Gastroesophageal sphincter (tissue), 3 donors: ENCODE measurements at regions not wholly inside any gene's neighbourhood (a gene's known extent, or its start where the extent isn't known, plus 50 kb on each side); places are given as distances from the start of the nearest gene placed in this dataset.

Source experiments
- POLR2A ChIP-seq, 2 donors: fragments of 450-650 bp; IDR thresholded peaks; one replicate each; pipeline ENCODE4 v1.6.1; 2017; ENCODE audit warnings: antibody characterized with exemption in 2 of 2, mild to moderate bottlenecking in 2 of 2, moderate library complexity in 1 of 2
- POLR2AphosphoS5 ChIP-seq: sonication (generic); formaldehyde crosslinking; IDR thresholded peaks from one replicate; pipeline ENCODE4 v1.6.1; 2017; ENCODE audit warnings: antibody characterized with exemption
- TF ChIP-seq, protein P1 (sequence below), 4 experiments: fragments of 200-600 bp in 2 of 4; fragments of 450-650 bp in 2 of 4; sonication (generic) in 1 of 4; IDR thresholded peaks; one replicate each; pipeline ENCODE4 v1.5.1; 2017 to 2019; ENCODE audit warnings: antibody characterized with exemption in 4 of 4, mild to moderate bottlenecking in 2 of 4, moderate library complexity in 2 of 4

DNA sequence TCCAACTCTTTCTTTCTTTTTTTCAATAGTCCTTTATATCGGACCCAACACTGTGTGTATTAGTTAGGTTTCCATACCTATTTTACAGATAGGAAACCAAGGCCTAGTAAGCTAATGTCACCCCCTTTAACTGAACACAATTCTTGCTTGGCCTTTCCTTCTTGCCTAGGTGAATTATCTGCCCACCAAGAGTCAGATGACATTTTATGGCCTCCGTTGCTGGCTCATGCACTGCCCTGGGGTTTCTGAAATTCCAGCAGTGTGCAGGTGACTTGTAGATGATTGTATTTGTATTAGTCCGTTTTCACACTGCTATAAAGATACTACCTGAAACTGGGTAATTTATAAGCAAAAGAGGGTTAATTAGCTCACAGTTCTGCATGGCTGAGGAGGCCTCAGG is 293.8 kb downstream of the GAS1 start:
- TF ChIP-seq, protein P1, sequence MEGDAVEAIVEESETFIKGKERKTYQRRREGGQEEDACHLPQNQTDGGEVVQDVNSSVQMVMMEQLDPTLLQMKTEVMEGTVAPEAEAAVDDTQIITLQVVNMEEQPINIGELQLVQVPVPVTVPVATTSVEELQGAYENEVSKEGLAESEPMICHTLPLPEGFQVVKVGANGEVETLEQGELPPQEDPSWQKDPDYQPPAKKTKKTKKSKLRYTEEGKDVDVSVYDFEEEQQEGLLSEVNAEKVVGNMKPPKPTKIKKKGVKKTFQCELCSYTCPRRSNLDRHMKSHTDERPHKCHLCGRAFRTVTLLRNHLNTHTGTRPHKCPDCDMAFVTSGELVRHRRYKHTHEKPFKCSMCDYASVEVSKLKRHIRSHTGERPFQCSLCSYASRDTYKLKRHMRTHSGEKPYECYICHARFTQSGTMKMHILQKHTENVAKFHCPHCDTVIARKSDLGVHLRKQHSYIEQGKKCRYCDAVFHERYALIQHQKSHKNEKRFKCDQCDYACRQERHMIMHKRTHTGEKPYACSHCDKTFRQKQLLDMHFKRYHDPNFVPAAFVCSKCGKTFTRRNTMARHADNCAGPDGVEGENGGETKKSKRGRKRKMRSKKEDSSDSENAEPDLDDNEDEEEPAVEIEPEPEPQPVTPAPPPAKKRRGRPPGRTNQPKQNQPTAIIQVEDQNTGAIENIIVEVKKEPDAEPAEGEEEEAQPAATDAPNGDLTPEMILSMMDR (IDR thresholded peaks at IDR 0.05), result no peak
- TF ChIP-seq POLR2A (IDR thresholded peaks at IDR 0.05) (no peak), POLR2AphosphoS5 (no peak)
